Stomach (tissue), 4 donors: ENCODE measurements at regions not wholly inside any gene's neighbourhood (a gene's known extent, or its start where the extent isn't known, plus 50 kb on each side); places are given as distances from the start of the nearest gene placed in this dataset.

Experiments
- CTCF ChIP-seq, 7 experiments: fragments of 450-650 bp in 4 of 7; fragments of 200-600 bp in 3 of 7; sonication (generic) in 3 of 7; IDR thresholded peaks; one replicate each; pipeline ENCODE4 v1.5.1; 2016 to 2019; ENCODE audit warnings: antibody characterized with exemption in 7 of 7, control low read depth in 2 of 7, mild to moderate bottlenecking in 1 of 7
- POLR2A ChIP-seq, 4 donors: fragments of 450-650 bp; IDR thresholded peaks; one replicate each; pipeline ENCODE4 v1.6.1; 2016; ENCODE audit warnings: antibody characterized with exemption in 4 of 4, control low read depth in 2 of 4, mild to moderate bottlenecking in 1 of 4, moderate library complexity in 1 of 4
- POLR2AphosphoS5 ChIP-seq, 3 donors: sonication (generic); formaldehyde crosslinking; IDR thresholded peaks; one replicate each; pipeline ENCODE4 v1.6.1; 2016; ENCODE audit warnings: antibody characterized with exemption in 3 of 3

GRCh38 chr4:89625599-89626293 lies 211.2 kb downstream of the SNCA start:
- TF ChIP-seq CTCF (IDR thresholded peaks at IDR 0.05) (no peak), POLR2A (IDR thresholded peaks at IDR 0.05) (no peak), POLR2AphosphoS5 (IDR thresholded peaks at IDR 0.05) (no peak)
